Glutamatergic neuron (in vitro differentiated cells): ENCODE measurements at regions not wholly inside any gene's neighbourhood (a gene's known extent, or its start where the extent isn't known, plus 50 kb on each side); places are given as distances from the start of the nearest gene placed in this dataset.
"Not testable (repeated sequence)": the region's sequence is repeated elsewhere in the genome, so short reads cannot be mapped to it uniquely, and the experiment has no call there.

ENCODE experiments used
- DNase-seq: peaks from one replicate; pipeline ENCODE4 v3.0.0; 2022
- H3K27ac Mint-ChIP-seq: one replicate; pipeline ENCODE4 v1.8.0; 2020; ENCODE audit warnings: mild to moderate bottlenecking, mixed read lengths, inconsistent platforms; ENCODE audit not compliant: unreplicated experiment
- H3K27me3 Mint-ChIP-seq: one replicate; pipeline ENCODE4 v1.8.0; 2020; ENCODE audit warnings: mild to moderate bottlenecking, moderate library complexity, mixed read lengths, inconsistent platforms; ENCODE audit not compliant: unreplicated experiment
- H3K36me3 Mint-ChIP-seq: one replicate; pipeline ENCODE4 v1.8.0; 2020; ENCODE audit warnings: mild to moderate bottlenecking, mixed read lengths, inconsistent platforms; ENCODE audit not compliant: unreplicated experiment
- H3K4me1 Mint-ChIP-seq: one replicate; pipeline ENCODE4 v1.8.0; 2020; ENCODE audit warnings: mild to moderate bottlenecking, low read depth, mixed read lengths, inconsistent platforms; ENCODE audit not compliant: unreplicated experiment
- H3K4me3 Mint-ChIP-seq: one replicate; pipeline ENCODE4 v1.8.0; 2020; ENCODE audit warnings: mild to moderate bottlenecking, mixed read lengths, inconsistent platforms; ENCODE audit not compliant: unreplicated experiment
- H3K9me3 Mint-ChIP-seq: one replicate; pipeline ENCODE4 v1.8.0; 2020; ENCODE audit warnings: mild to moderate bottlenecking, moderate library complexity, mixed read lengths, inconsistent platforms; ENCODE audit not compliant: unreplicated experiment
- CTCF ChIP-seq: fragments of 200-600 bp; sonication (generic); IDR thresholded peaks from one replicate; pipeline ENCODE4 v1.5.0; 2021; ENCODE audit not compliant: partially characterized antibody, unreplicated experiment

- H3K27ac Mint-ChIP-seq: no peak overlapping the region
- H3K9me3 Mint-ChIP-seq: peaks cover 3% of the 10 kb centered on the region
- no peak for DNase-seq
- H3K4me1 Mint-ChIP-seq: peaks cover 28% of the 10 kb centered on the region
- no peaks in the 10 kb centered on the region for H3K27me3 Mint-ChIP-seq
- H3K4me3 Mint-ChIP-seq: no peak overlapping the region
- H3K36me3 Mint-ChIP-seq: no peaks in the 10 kb centered on the region
- TF ChIP-seq CTCF: no peak
These were observed 173.5 kb upstream of the KLF6 start for GRCh38 chr10:3958472-3958996.

- Mint-ChIP-seq H3K4me1 (peaks cover 28% of the 10 kb centered on the region), H3K4me3 (no peak overlapping the region), H3K27me3 (no peaks in the 10 kb centered on the region), H3K36me3 (no peaks in the 10 kb centered on the region), H3K9me3 (peaks cover 3% of the 10 kb centered on the region), H3K27ac (peak overlapping the region; percentile 57)
- no peak for DNase-seq
- TF ChIP-seq CTCF: no peak
These were observed 171.1 kb upstream of the KLF6 start for GRCh38 chr10:3955955-3956617.

- TF ChIP-seq CTCF: no peak
- Mint-ChIP-seq H3K27ac (peak overlapping the region; percentile 57), H3K27me3 (no peaks in the 10 kb centered on the region), H3K36me3 (no peaks in the 10 kb centered on the region), H3K9me3 (peaks cover 3% of the 10 kb centered on the region), H3K4me3 (no peak overlapping the region), H3K4me1 (peaks cover 25% of the 10 kb centered on the region)
- no peak for DNase-seq
These were observed 170.5 kb upstream of the KLF6 start for GRCh38 chr10:3955493-3955892.

GRCh38 chr10:3954615-3955014, 169.6 kb upstream of the KLF6 start:
- no peaks in the 10 kb centered on the region for H3K36me3 Mint-ChIP-seq
- no peaks in the 10 kb centered on the region for H3K27me3 Mint-ChIP-seq
- no peak overlapping the region for H3K4me3 Mint-ChIP-seq
- DNase-seq: no peak
- no peak for TF ChIP-seq CTCF
- no peak overlapping the region for H3K27ac Mint-ChIP-seq
- H3K4me1 Mint-ChIP-seq: peaks cover 19% of the 10 kb centered on the region
- H3K9me3 Mint-ChIP-seq: peaks cover 3% of the 10 kb centered on the region

- peaks cover 14% of the 10 kb centered on the region for H3K4me1 Mint-ChIP-seq
- not testable (repeated sequence) for H3K9me3 Mint-ChIP-seq, H3K4me3 Mint-ChIP-seq, DNase-seq, H3K27me3 Mint-ChIP-seq, H3K27ac Mint-ChIP-seq, H3K36me3 Mint-ChIP-seq
These were observed 169.0 kb upstream of the KLF6 start for GRCh38 chr10:3954007-3954406.
